ENCODE measurements at regions not wholly inside any gene's neighbourhood (a gene's known extent, or its start where the extent isn't known, plus 50 kb on each side); places are given as distances from the start of the nearest gene placed in this dataset.

GRCh38 chr15:25619076-25619475 is 180.3 kb upstream of the UBE3A start:
- TF ChIP-seq, protein P1, sequence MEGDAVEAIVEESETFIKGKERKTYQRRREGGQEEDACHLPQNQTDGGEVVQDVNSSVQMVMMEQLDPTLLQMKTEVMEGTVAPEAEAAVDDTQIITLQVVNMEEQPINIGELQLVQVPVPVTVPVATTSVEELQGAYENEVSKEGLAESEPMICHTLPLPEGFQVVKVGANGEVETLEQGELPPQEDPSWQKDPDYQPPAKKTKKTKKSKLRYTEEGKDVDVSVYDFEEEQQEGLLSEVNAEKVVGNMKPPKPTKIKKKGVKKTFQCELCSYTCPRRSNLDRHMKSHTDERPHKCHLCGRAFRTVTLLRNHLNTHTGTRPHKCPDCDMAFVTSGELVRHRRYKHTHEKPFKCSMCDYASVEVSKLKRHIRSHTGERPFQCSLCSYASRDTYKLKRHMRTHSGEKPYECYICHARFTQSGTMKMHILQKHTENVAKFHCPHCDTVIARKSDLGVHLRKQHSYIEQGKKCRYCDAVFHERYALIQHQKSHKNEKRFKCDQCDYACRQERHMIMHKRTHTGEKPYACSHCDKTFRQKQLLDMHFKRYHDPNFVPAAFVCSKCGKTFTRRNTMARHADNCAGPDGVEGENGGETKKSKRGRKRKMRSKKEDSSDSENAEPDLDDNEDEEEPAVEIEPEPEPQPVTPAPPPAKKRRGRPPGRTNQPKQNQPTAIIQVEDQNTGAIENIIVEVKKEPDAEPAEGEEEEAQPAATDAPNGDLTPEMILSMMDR (IDR thresholded peaks at IDR 0.05; ENCODE audit: extremely low read depth in 1 of 2, insufficient read depth in 1 of 2, low read depth in 1 of 2, low read length in 2 of 2) = no peak
- TF ChIP-seq, protein P2, sequence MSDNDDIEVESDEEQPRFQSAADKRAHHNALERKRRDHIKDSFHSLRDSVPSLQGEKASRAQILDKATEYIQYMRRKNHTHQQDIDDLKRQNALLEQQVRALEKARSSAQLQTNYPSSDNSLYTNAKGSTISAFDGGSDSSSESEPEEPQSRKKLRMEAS (IDR thresholded peaks at IDR 0.05; ENCODE audit: insufficient read depth, insufficient read length) = no peak
- TF ChIP-seq EZH2 (IDR thresholded peaks at IDR 0.05; ENCODE audit: borderline replicate concordance, low read depth, low read length, severe bottlenecking) = no peak
- TF ChIP-seq POLR2A (IDR thresholded peaks at IDR 0.05; ENCODE audit: low read depth, low read length) = no peak
